ENCODE measurements at regions not wholly inside any gene's neighbourhood (a gene's known extent, or its start where the extent isn't known, plus 50 kb on each side); places are given as distances from the start of the nearest gene placed in this dataset.

DNA sequence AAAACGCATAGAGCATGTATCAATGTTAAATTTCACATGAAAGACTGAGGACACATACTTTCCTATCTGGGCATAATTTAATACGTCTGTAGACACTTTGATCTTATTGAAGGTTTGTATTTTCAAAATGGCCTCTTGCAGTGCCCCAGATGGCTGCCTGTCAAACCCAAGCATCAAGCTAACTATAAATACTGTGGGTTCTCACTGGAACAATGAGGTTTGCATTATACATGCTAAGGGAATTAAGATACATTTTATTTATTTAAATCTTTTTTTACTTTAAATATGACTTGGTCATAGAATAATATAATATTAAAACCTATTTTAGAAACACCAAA, 702.9 kb upstream of the GRAMD2B start:
- DNase-seq: no peak

DNA sequence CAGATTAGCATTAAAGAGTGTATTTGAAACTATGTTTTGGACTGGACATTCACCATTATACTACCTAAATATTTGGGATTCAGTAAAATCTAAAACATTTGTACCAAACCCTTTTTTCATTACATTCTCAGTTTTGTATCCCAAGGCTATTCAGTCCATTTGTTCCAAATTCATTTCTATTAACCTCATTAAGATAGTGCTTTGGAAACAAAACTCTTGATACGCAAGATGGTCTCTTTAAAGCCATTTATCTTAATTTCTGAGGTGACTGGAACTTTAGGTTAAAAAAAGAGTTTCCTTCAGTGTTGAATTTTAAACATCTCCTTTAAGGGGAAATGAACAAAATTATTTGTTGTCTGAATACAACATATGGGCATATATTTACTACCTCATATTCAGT, 702.5 kb upstream of the GRAMD2B start:
- no peak for DNase-seq

DNA sequence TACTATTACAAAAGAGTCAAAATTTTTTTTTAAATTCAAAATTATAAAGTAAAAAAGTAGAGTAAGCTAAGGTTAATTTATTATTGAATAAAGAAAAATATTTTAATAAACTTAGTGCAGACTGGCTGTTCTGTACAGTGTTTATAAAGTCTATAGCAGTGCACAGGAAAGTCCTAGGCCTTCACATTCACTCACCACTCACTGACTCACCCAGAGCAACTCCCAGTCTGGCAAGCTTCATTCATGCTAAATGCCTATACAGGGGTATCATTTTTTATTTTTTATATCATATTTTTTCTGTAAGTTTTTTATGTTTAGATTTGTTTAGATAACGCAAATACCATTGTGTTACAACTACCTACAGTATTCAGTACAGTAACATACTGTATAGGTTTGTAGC, 700.7 kb upstream of the GRAMD2B start:
- no peak for DNase-seq

- DNase-seq: no peak
These were observed 697.5 kb upstream of the GRAMD2B start for GRCh38 chr5:125725691-125726090.

GRCh38 chr5:125743939-125744338, 679.3 kb upstream of the GRAMD2B start:
- no peak for DNase-seq

DNA sequence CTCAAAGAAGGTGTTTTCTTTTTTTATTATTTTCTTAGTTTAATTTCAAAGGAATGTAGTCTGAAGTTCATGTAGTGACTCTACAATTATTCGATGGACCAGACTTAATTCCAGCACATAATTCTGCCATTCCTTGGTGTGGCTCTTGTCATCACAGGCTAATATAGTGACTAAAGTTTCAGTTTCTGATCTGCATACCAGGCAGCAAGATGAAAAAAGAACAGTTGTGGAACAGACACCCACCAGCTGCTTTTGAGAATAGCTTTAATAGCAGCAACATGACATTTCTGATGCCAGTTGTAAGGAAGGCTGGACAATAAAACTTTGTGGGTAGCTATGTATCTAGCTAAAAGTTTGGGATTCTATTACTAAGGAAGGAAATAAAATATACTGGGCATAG, 676.3 kb upstream of the GRAMD2B start:
- DNase-seq: no peak

DNA sequence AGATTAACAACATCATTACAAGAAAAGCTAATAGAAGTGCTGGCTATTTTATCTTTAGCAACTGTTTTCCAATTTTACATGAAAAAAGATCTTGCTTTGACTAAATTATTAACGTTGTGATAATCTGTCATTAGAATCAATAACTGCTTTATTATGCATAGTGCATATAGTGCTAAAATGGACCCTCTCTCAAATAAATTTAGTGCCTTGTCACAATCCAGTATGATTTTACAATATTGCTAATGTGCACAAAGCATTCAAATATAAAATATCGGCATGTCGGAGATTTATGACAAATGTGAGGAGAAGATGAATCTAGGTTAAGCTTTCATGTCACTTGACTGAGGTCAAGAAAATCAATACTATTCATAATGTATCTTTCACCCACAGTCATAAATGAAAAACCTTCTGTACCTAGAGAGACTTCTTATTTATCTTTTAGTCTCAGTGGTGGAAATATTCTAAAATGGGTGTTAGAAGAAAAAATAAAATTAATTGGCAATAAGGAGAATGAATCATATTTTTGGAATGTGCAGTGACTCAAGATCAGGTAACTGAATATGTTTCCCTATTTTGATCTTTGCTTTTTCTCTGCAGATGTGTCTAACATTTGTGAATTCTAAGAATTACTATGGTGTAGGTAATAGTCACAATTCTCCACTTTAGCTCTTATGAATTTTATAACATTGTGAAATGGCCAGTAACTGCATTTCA, 672.9 kb upstream of the GRAMD2B start:
- DNase-seq: no peak

- no peak for DNase-seq
These were observed 672.4 kb upstream of the GRAMD2B start for GRCh38 chr5:125750861-125751186.

GRCh38 chr5:125756456-125756855, 666.8 kb upstream of the GRAMD2B start:
- DNase-seq: no peak

DNA sequence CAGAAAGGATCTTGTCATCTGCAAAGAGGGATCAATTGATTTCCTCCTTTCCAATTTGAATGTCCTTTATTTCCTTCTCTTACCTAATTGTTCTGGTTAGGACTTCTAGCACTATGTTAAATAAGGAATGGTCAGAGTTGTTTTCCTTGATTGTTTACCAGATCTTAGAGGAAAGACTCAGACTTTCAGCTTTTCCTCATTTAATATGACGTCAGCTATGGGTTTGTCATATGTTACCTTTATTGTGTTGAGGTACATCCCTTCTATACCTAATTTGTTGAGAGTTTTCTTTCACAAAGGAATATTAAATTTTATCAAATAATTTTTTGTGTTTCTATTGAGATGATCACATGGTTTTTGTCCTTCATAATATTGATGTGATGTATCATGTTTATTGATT, 656.5 kb upstream of the GRAMD2B start:
- DNase-seq: no peak

DNA sequence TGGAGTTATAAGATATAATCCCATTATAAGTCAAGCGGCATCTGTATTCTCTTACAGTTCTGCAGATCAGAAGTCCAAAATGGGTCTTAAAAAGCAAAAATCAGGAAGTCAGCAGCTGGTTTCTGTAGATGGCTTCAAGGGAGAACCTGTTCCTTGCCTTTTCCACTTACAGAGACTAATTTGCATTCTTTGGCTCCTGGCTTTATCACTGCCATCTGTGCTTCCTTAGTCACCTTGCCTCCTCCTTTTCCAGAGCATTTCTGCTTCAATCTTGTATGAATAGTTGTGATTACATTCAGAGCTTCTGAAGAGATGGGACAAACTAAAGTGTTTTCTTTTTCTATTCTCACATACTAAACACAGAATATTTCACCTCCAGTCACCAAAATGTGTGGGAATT, 647.3 kb upstream of the GRAMD2B start:
- DNase-seq: no peak

DNA sequence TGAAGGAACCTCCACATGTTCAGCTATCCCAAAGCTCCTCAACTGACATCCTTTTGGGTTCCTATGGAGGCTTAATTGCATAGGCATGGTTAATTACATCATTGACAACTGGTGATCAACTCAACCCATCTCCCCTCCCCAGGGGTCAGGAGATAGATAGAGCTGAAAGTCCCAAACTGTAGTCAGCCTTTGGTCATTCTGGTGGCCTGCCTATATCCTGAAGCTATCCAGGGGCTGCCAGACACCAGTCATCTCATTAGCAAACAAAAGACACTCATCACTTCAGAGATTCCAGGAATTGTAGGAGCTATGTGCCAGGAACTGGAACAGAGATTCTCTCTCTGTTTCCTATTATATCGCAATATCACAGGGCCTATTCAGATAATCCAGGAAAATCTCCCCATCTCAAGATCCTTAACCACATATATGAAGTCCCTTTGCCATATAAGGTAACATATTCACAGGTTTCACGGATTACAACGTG, 646.5 kb upstream of the GRAMD2B start:
- no peak for DNase-seq

- no peak for DNase-seq
These were observed 644.4 kb upstream of the GRAMD2B start for GRCh38 chr5:125778791-125779190.

GRCh38 chr5:125785407-125785806, 637.8 kb upstream of the GRAMD2B start:
- DNase-seq: no peak

- DNase-seq: no peak
These were observed 637.2 kb upstream of the GRAMD2B start for GRCh38 chr5:125786021-125786420.

GRCh38 chr5:125793470-125793869, 629.7 kb upstream of the GRAMD2B start:
- DNase-seq: no peak

DNA sequence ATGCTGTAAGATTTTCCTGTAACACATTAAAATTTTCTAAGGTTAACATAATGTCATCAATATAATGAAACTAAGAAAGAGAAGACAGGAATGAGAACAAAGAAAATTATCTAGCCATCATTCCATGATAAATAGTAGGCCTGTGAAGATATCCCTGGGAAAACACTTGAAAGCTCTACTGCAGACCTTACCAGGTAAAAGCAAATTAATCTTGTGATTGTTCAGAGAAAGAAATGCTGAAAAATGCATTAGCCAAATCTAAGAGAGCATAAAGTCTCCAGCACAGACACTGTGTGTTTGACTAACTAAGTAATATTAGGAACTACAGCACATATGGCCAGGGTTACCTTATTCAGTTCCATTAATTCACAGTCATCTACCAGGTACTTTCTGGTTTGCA, 628.3 kb upstream of the GRAMD2B start:
- DNase-seq: no peak

GRCh38 chr5:125798307-125798706, 624.9 kb upstream of the GRAMD2B start:
- no peak for DNase-seq

- no peak for DNase-seq
These were observed 610.6 kb upstream of the GRAMD2B start for GRCh38 chr5:125812651-125813050.

GRCh38 chr5:125813221-125813974, 609.8 kb upstream of the GRAMD2B start:
- no peak for DNase-seq

DNA sequence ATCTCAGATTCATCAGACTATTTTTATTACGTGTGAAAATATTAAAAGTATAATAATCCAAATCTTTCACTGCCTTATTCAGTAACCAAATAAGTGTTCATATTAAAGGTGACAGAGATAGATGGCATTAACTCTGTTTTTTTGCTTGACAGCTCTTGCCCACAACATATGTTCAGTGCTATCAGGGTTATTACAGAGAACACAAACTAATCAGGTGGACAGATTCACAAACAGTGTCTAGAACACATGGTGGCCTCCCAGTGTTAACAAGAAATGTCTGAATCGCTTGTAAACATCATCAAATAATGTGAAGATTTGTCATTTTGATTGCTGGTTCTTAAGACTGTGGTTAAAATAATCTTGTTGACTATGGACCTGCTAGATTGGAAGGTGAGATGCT, 609.1 kb upstream of the GRAMD2B start:
- no peak for DNase-seq

- DNase-seq: no peak
These were observed 599.6 kb upstream of the GRAMD2B start for GRCh38 chr5:125823572-125823971.

DNA sequence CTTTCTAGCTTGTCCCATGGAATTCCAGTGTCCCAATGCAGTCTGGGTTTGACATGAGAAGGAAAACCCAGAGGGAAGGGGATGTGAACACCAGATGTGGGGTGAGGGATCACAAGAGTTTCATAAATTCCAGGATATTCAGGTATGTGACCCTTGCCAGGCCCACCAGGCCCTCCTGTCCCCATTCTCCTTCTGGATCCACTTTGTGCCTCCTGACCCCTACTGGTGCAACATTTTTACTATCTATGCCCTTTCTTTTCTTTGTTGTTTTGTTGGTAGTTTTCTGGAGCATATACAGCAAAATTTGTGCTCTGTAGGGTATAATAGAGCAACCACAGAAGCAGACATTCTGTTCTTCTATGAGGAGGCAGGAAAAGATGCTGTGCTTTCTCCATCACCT, 597.0 kb upstream of the GRAMD2B start:
- no peak for DNase-seq

- DNase-seq: no peak
These were observed 593.9 kb upstream of the GRAMD2B start for GRCh38 chr5:125829349-125829748.

GRCh38 chr5:125833398-125833797, 589.8 kb upstream of the GRAMD2B start:
- no peak for DNase-seq

Measured in central memory CD4-positive, alpha-beta T cell (primary cell).